ENCODE measurements at regions not wholly inside any gene's neighbourhood (a gene's known extent, or its start where the extent isn't known, plus 50 kb on each side); places are given as distances from the start of the nearest gene placed in this dataset.

- no peak for TF ChIP-seq CTCF (conservative IDR thresholded peaks at IDR 0.05; ENCODE audit: low read depth in 2 of 2)
Measured at GRCh38 chr4:150018257-150018656, 60.0 kb upstream of the DCLK2 start (continued).

- Histone ChIP-seq H3K9me2 (ENCODE audit: insufficient read depth) (peaks cover 6% of the 10 kb centered on the region), H3K36me3 (ENCODE audit: insufficient read depth) (no peaks in the 10 kb centered on the region; the same call in 1 of the 2 replicates), H4K20me1 (replicated peaks; ENCODE audit: insufficient read depth) (no peaks in the 10 kb centered on the region), H3K79me2 (replicated peaks; ENCODE audit: insufficient read depth) (no peaks in the 10 kb centered on the region), H3K27ac (ENCODE audit: low read depth) (no peak overlapping the region), H2AFZ (no peak overlapping the region), H3K4me2 (no peak overlapping the region), H3K27me3 (ENCODE audit: insufficient read depth) (no peaks in the 10 kb centered on the region), H3K4me3 (no peak overlapping the region), H3F3A (replicated peaks; ENCODE audit: low read depth) (no peaks in the 10 kb centered on the region), H3K4me1 (ENCODE audit: insufficient read depth) (no peaks in the 10 kb centered on the region)
- Mint-ChIP-seq H3K36me3 (ENCODE audit: low read depth) (peaks cover 5% of the 10 kb centered on the region; the same call in 2 of the 3 replicates), H3K9me3 (peaks cover 6% of the 10 kb centered on the region), H3K4me1 (peaks cover 11% of the 10 kb centered on the region), H3K27me3 (ENCODE audit: insufficient read depth, low read depth, poor library complexity) (no peaks in the 10 kb centered on the region), H3K4me3 (no peak overlapping the region), H3K27ac (no peak overlapping the region)
- ATAC-seq (no peak), DNase-seq (ENCODE audit: low spot score) (no peak)
- TF ChIP-seq CTCF (conservative IDR thresholded peaks at IDR 0.05; ENCODE audit: low read depth in 2 of 2) (no peak), ETS1 (IDR thresholded peaks at IDR 0.05) (no peak), REST (IDR thresholded peaks at IDR 0.05; ENCODE audit: unreplicated experiment) (no peak), EZH2 (IDR thresholded peaks at IDR 0.05; ENCODE audit: low read depth, unreplicated experiment) (no peak), POLR2AphosphoS5 (IDR thresholded peaks at IDR 0.05; ENCODE audit: low read depth) (no peak), JUNB (IDR thresholded peaks at IDR 0.05; ENCODE audit: unreplicated experiment) (no peak), EZH2phosphoT487 (IDR thresholded peaks at IDR 0.05; ENCODE audit: unreplicated experiment) (no peak), NANOG (IDR thresholded peaks at IDR 0.05; ENCODE audit: borderline replicate concordance) (no peak), ZNF462 (CRISPR knock-in tag; IDR thresholded peaks at IDR 0.05) (no peak), ZNF331 (CRISPR knock-in tag; IDR thresholded peaks at IDR 0.05; ENCODE audit: low read depth) (no peak), STAT1 (IDR thresholded peaks at IDR 0.05; ENCODE audit: unreplicated experiment) (no peak)
Measured at GRCh38 chr4:150021483-150021882, 56.8 kb upstream of the DCLK2 start.
